ENCODE measurements at regions not wholly inside any gene's neighbourhood (a gene's known extent, or its start where the extent isn't known, plus 50 kb on each side); places are given as distances from the start of the nearest gene placed in this dataset.

GRCh38 chr7:33841705-33842129, 63.6 kb upstream of the BMPER start:
- no peak for DNase-seq (ENCODE audit: low read depth, low spot score)
- no peaks in the 10 kb centered on the region for H3K9me3 ChIP-seq (ENCODE audit: control insufficient read depth, low read depth, low read length)
- no peaks in the 10 kb centered on the region for H3K27me3 ChIP-seq (ENCODE audit: control insufficient read depth, extremely low read depth, insufficient read depth, low read length)
- no peak overlapping the region for H3K9ac ChIP-seq (ENCODE audit: control insufficient read depth, extremely low read depth, insufficient read depth, low read length)
- TF ChIP-seq CTCF (optimal IDR thresholded peaks at IDR 0.05 in 1 of 3, IDR thresholded peaks at IDR 0.05 in 1 of 3, conservative IDR thresholded peaks at IDR 0.05 in 1 of 3; ENCODE audit: extremely low read depth in 1 of 3, insufficient read depth in 2 of 3, low read length in 3 of 3) (no peak), EZH2 (IDR thresholded peaks at IDR 0.05; ENCODE audit: low read length) (no peak)
- H3K9me1 ChIP-seq (ENCODE audit: control insufficient read depth, extremely low read depth, insufficient read depth, low read length), result no peaks in the 10 kb centered on the region
- H3K36me3 ChIP-seq (ENCODE audit: control insufficient read depth in 2 of 2, extremely low read depth in 1 of 2, insufficient read depth in 2 of 2, low read length in 2 of 2), result no peaks in the 10 kb centered on the region
- no peak overlapping the region for H3K4me3 ChIP-seq (ENCODE audit: control insufficient read depth in 2 of 3, extremely low read depth in 1 of 3, insufficient read depth in 2 of 3, low read depth in 1 of 3, low read length in 3 of 3)
- H3K79me2 ChIP-seq (ENCODE audit: control insufficient read depth, insufficient read depth, low read length), result no peaks in the 10 kb centered on the region
- no peak overlapping the region for H3K27ac ChIP-seq (ENCODE audit: control insufficient read depth, insufficient read depth, low read length)
- FAIRE-seq, result peak; percentile 9
- no peak overlapping the region for H2AFZ ChIP-seq (ENCODE audit: control insufficient read depth, low read length)
- no peak overlapping the region for H3K4me2 ChIP-seq (ENCODE audit: control insufficient read depth, extremely low read depth, insufficient read depth, low read depth, low read length)
- peaks cover 3% of the 10 kb centered on the region for H3K4me1 ChIP-seq (ENCODE audit: control insufficient read depth, extremely low read depth, insufficient read depth, low read length)
- H4K20me1 ChIP-seq (ENCODE audit: control insufficient read depth, extremely low read depth, insufficient read depth, low read length), result no peaks in the 10 kb centered on the region
- dilution Hi-C loops (cut with MboI; ENCODE audit: extremely low pct_ligation_motif_present, low sequenced_read_pairs), result no loop called here

- H3K27ac ChIP-seq (ENCODE audit: control insufficient read depth, insufficient read depth, low read length), result no peak overlapping the region
- FAIRE-seq (no peak), DNase-seq (ENCODE audit: low read depth, low spot score) (no peak)
- H3K9ac ChIP-seq (ENCODE audit: control insufficient read depth, extremely low read depth, insufficient read depth, low read length), result no peak overlapping the region
- H3K4me1 ChIP-seq (ENCODE audit: control insufficient read depth, extremely low read depth, insufficient read depth, low read length), result peaks cover 3% of the 10 kb centered on the region
- H2AFZ ChIP-seq (ENCODE audit: control insufficient read depth, low read length), result no peak overlapping the region
- dilution Hi-C loops (cut with MboI; ENCODE audit: extremely low pct_ligation_motif_present, low sequenced_read_pairs), result no loop called here
- TF ChIP-seq EZH2 (IDR thresholded peaks at IDR 0.05; ENCODE audit: low read length), result no peak
- TF ChIP-seq CTCF (optimal IDR thresholded peaks at IDR 0.05 in 1 of 3, IDR thresholded peaks at IDR 0.05 in 1 of 3, conservative IDR thresholded peaks at IDR 0.05 in 1 of 3; ENCODE audit: extremely low read depth in 1 of 3, insufficient read depth in 2 of 3, low read length in 3 of 3), result no peak
- H3K79me2 ChIP-seq (ENCODE audit: control insufficient read depth, insufficient read depth, low read length), result no peaks in the 10 kb centered on the region
- H3K9me1 ChIP-seq (ENCODE audit: control insufficient read depth, extremely low read depth, insufficient read depth, low read length), result no peaks in the 10 kb centered on the region
- H3K9me3 ChIP-seq (ENCODE audit: control insufficient read depth, low read depth, low read length), result no peaks in the 10 kb centered on the region
- H3K27me3 ChIP-seq (ENCODE audit: control insufficient read depth, extremely low read depth, insufficient read depth, low read length), result no peaks in the 10 kb centered on the region
- no peak overlapping the region for H3K4me3 ChIP-seq (ENCODE audit: control insufficient read depth in 2 of 3, extremely low read depth in 1 of 3, insufficient read depth in 2 of 3, low read depth in 1 of 3, low read length in 3 of 3)
- H3K36me3 ChIP-seq (ENCODE audit: control insufficient read depth in 2 of 2, extremely low read depth in 1 of 2, insufficient read depth in 2 of 2, low read length in 2 of 2), result no peaks in the 10 kb centered on the region
- H4K20me1 ChIP-seq (ENCODE audit: control insufficient read depth, extremely low read depth, insufficient read depth, low read length), result no peaks in the 10 kb centered on the region
- no peak overlapping the region for H3K4me2 ChIP-seq (ENCODE audit: control insufficient read depth, extremely low read depth, insufficient read depth, low read depth, low read length)
These were observed 63.2 kb upstream of the BMPER start for GRCh38 chr7:33842150-33842549.

Measured in keratinocyte (primary cell).